ENCODE measurements at regions not wholly inside any gene's neighbourhood (a gene's known extent, or its start where the extent isn't known, plus 50 kb on each side); places are given as distances from the start of the nearest gene placed in this dataset.

- TF ChIP-seq ZNF704 (CRISPR knock-in tag; IDR thresholded peaks at IDR 0.05; ENCODE audit: borderline replicate concordance) (0 out of 2 replicates have a peak, but pooled peaks have one; percentile 27), KLF16 (CRISPR knock-in tag; IDR thresholded peaks at IDR 0.05) (no peak), BATF2 (CRISPR knock-in tag; IDR thresholded peaks at IDR 0.05) (no peak), KDM6A (CRISPR knock-in tag; IDR thresholded peaks at IDR 0.05; ENCODE audit: low read depth) (no peak), NRL (CRISPR knock-in tag; IDR thresholded peaks at IDR 0.05; ENCODE audit: borderline replicate concordance) (peak; percentile 21; the same call in 1 of the 2 replicates), POGZ (CRISPR knock-in tag; IDR thresholded peaks at IDR 0.05) (0 out of 2 replicates have a peak, but pooled peaks have one; percentile 44), MED13 (CRISPR knock-in tag; IDR thresholded peaks at IDR 0.05) (no peak), CBX5 (CRISPR knock-in tag; IDR thresholded peaks at IDR 0.05; ENCODE audit: borderline replicate concordance) (no peak), ARID4A (CRISPR knock-in tag; IDR thresholded peaks at IDR 0.05; ENCODE audit: borderline replicate concordance) (peak; percentile 33; the same call in 1 of the 2 replicates), TRIM24 (CRISPR knock-in tag; IDR thresholded peaks at IDR 0.05) (0 out of 2 replicates have a peak, but pooled peaks have one; percentile 0), MXI1 (IDR thresholded peaks at IDR 0.05; ENCODE audit: borderline replicate concordance, low read depth, low read length) (no peak), MAZ (IDR thresholded peaks at IDR 0.05; ENCODE audit: borderline replicate concordance, low read depth, low read length) (no peak), MAZ (CRISPR knock-in tag; IDR thresholded peaks at IDR 0.05; ENCODE audit: low read depth) (no peak), ARNT (IDR thresholded peaks at IDR 0.05) (no peak)
- TF ChIP-seq, protein P1, sequence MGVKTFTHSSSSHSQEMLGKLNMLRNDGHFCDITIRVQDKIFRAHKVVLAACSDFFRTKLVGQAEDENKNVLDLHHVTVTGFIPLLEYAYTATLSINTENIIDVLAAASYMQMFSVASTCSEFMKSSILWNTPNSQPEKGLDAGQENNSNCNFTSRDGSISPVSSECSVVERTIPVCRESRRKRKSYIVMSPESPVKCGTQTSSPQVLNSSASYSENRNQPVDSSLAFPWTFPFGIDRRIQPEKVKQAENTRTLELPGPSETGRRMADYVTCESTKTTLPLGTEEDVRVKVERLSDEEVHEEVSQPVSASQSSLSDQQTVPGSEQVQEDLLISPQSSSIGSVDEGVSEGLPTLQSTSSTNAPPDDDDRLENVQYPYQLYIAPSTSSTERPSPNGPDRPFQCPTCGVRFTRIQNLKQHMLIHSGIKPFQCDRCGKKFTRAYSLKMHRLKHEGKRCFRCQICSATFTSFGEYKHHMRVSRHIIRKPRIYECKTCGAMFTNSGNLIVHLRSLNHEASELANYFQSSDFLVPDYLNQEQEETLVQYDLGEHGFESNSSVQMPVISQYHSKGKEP (CRISPR knock-in tag; IDR thresholded peaks at IDR 0.05) = no peak
- TF ChIP-seq, protein P2, sequence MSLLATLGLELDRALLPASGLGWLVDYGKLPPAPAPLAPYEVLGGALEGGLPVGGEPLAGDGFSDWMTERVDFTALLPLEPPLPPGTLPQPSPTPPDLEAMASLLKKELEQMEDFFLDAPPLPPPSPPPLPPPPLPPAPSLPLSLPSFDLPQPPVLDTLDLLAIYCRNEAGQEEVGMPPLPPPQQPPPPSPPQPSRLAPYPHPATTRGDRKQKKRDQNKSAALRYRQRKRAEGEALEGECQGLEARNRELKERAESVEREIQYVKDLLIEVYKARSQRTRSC (CRISPR knock-in tag; IDR thresholded peaks at IDR 0.05; ENCODE audit: low read depth) = no peak
- TF ChIP-seq, protein P3, sequence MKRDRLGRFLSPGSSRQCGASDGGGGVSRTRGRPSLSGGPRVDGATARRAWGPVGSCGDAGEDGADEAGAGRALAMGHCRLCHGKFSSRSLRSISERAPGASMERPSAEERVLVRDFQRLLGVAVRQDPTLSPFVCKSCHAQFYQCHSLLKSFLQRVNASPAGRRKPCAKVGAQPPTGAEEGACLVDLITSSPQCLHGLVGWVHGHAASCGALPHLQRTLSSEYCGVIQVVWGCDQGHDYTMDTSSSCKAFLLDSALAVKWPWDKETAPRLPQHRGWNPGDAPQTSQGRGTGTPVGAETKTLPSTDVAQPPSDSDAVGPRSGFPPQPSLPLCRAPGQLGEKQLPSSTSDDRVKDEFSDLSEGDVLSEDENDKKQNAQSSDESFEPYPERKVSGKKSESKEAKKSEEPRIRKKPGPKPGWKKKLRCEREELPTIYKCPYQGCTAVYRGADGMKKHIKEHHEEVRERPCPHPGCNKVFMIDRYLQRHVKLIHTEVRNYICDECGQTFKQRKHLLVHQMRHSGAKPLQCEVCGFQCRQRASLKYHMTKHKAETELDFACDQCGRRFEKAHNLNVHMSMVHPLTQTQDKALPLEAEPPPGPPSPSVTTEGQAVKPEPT (CRISPR knock-in tag; IDR thresholded peaks at IDR 0.05; ENCODE audit: low read depth) = peak; percentile 75; the same call in 1 of the 2 replicates
Observed at GRCh38 chr2:205885492-205886099, 200.4 kb downstream of the INO80D start (continued).

Data from HepG2 (cell line).